ENCODE measurements at regions not wholly inside any gene's neighbourhood (a gene's known extent, or its start where the extent isn't known, plus 50 kb on each side); places are given as distances from the start of the nearest gene placed in this dataset.

DNA sequence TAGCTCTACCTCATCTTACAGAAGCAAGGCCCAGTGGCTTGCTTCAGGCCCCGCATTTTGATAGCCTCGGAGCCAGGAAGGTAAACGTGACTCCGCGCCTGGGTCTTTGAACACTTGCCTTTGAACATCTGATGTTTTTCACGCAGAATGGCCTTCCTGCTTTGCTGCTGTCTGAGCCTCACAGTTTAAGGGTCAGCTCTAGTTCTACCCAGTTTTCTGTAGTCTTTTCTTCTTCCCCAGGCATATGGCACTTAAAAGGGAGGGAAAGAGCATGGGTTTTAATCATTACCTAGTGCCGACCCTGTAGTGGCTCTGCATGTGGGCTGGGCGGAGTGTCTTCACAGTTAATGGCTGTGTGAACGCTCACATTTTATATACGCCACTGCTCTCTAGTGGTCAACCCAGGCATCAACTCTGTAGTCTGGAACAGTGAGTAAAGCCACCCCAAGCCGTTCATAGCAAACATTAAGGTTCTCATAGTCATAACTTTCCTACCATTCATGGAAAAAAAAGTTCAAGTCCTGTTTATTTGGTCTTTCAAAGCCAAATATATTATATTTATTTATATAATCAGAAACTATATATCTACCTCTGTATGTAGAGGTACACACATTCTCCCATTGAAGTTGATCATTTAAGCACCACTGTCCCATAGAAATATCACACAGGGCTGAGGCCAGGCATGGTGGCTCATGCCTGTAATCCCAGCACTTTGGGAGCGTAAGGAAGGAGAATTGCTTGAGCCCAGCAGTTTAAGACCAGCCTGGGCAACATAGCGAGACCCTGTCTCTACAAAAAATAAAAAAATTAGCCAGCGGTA is 78.1 kb downstream of the IER5 start (continued):
- TF ChIP-seq, protein P1, sequence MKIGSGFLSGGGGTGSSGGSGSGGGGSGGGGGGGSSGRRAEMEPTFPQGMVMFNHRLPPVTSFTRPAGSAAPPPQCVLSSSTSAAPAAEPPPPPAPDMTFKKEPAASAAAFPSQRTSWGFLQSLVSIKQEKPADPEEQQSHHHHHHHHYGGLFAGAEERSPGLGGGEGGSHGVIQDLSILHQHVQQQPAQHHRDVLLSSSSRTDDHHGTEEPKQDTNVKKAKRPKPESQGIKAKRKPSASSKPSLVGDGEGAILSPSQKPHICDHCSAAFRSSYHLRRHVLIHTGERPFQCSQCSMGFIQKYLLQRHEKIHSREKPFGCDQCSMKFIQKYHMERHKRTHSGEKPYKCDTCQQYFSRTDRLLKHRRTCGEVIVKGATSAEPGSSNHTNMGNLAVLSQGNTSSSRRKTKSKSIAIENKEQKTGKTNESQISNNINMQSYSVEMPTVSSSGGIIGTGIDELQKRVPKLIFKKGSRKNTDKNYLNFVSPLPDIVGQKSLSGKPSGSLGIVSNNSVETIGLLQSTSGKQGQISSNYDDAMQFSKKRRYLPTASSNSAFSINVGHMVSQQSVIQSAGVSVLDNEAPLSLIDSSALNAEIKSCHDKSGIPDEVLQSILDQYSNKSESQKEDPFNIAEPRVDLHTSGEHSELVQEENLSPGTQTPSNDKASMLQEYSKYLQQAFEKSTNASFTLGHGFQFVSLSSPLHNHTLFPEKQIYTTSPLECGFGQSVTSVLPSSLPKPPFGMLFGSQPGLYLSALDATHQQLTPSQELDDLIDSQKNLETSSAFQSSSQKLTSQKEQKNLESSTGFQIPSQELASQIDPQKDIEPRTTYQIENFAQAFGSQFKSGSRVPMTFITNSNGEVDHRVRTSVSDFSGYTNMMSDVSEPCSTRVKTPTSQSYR (CRISPR knock-in tag; IDR thresholded peaks at IDR 0.05; ENCODE audit: borderline replicate concordance), result no peak
- TF ChIP-seq REXO4 (CRISPR knock-in tag; IDR thresholded peaks at IDR 0.05; ENCODE audit: borderline replicate concordance) (no peak), ZNF589 (CRISPR knock-in tag; conservative IDR thresholded peaks at IDR 0.05) (no peak), DNMT3B (CRISPR knock-in tag; conservative IDR thresholded peaks at IDR 0.05) (no peak), GATAD2A (CRISPR knock-in tag; IDR thresholded peaks at IDR 0.05) (no peak), NFKB2 (CRISPR knock-in tag; IDR thresholded peaks at IDR 0.05; ENCODE audit: borderline replicate concordance) (no peak), KLF16 (CRISPR knock-in tag; IDR thresholded peaks at IDR 0.05) (no peak), CHCHD3 (CRISPR knock-in tag; IDR thresholded peaks at IDR 0.05) (no peak), TCF7 (IDR thresholded peaks at IDR 0.05; ENCODE audit: low read depth) (peak; percentile 33; the same call in 1 of the 2 replicates), ATAD3A (CRISPR knock-in tag; IDR thresholded peaks at IDR 0.05) (no peak)
- TF ChIP-seq, protein P2, sequence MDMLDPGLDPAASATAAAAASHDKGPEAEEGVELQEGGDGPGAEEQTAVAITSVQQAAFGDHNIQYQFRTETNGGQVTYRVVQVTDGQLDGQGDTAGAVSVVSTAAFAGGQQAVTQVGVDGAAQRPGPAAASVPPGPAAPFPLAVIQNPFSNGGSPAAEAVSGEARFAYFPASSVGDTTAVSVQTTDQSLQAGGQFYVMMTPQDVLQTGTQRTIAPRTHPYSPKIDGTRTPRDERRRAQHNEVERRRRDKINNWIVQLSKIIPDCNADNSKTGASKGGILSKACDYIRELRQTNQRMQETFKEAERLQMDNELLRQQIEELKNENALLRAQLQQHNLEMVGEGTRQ (IDR thresholded peaks at IDR 0.05; ENCODE audit: low read depth, low read length), result no peak
- TF ChIP-seq, protein P2 (CRISPR knock-in tag; IDR thresholded peaks at IDR 0.05; ENCODE audit: borderline replicate concordance), result no peak
- TF ChIP-seq, protein P3, sequence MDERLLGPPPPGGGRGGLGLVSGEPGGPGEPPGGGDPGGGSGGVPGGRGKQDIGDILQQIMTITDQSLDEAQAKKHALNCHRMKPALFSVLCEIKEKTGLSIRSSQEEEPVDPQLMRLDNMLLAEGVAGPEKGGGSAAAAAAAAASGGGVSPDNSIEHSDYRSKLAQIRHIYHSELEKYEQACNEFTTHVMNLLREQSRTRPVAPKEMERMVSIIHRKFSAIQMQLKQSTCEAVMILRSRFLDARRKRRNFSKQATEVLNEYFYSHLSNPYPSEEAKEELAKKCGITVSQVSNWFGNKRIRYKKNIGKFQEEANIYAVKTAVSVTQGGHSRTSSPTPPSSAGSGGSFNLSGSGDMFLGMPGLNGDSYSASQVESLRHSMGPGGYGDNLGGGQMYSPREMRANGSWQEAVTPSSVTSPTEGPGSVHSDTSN (CRISPR knock-in tag; IDR thresholded peaks at IDR 0.05), result no peak
- TF ChIP-seq, protein P4, sequence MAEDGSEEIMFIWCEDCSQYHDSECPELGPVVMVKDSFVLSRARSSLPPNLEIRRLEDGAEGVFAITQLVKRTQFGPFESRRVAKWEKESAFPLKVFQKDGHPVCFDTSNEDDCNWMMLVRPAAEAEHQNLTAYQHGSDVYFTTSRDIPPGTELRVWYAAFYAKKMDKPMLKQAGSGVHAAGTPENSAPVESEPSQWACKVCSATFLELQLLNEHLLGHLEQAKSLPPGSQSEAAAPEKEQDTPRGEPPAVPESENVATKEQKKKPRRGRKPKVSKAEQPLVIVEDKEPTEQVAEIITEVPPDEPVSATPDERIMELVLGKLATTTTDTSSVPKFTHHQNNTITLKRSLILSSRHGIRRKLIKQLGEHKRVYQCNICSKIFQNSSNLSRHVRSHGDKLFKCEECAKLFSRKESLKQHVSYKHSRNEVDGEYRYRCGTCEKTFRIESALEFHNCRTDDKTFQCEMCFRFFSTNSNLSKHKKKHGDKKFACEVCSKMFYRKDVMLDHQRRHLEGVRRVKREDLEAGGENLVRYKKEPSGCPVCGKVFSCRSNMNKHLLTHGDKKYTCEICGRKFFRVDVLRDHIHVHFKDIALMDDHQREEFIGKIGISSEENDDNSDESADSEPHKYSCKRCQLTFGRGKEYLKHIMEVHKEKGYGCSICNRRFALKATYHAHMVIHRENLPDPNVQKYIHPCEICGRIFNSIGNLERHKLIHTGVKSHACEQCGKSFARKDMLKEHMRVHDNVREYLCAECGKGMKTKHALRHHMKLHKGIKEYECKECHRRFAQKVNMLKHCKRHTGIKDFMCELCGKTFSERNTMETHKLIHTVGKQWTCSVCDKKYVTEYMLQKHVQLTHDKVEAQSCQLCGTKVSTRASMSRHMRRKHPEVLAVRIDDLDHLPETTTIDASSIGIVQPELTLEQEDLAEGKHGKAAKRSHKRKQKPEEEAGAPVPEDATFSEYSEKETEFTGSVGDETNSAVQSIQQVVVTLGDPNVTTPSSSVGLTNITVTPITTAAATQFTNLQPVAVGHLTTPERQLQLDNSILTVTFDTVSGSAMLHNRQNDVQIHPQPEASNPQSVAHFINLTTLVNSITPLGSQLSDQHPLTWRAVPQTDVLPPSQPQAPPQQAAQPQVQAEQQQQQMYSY (CRISPR knock-in tag; IDR thresholded peaks at IDR 0.05), result no peak
